DMS53 (cell line): ENCODE measurements at regions not wholly inside any gene's neighbourhood (a gene's known extent, or its start where the extent isn't known, plus 50 kb on each side); places are given as distances from the start of the nearest gene placed in this dataset.
"Not testable (repeated sequence)": the region's sequence is repeated elsewhere in the genome, so short reads cannot be mapped to it uniquely, and the experiment has no call there.

Experiments
- DNase-seq: peaks from one replicate; lab custom pipeline; 2025; lab: John Stamatoyannopoulos, UW

DNA sequence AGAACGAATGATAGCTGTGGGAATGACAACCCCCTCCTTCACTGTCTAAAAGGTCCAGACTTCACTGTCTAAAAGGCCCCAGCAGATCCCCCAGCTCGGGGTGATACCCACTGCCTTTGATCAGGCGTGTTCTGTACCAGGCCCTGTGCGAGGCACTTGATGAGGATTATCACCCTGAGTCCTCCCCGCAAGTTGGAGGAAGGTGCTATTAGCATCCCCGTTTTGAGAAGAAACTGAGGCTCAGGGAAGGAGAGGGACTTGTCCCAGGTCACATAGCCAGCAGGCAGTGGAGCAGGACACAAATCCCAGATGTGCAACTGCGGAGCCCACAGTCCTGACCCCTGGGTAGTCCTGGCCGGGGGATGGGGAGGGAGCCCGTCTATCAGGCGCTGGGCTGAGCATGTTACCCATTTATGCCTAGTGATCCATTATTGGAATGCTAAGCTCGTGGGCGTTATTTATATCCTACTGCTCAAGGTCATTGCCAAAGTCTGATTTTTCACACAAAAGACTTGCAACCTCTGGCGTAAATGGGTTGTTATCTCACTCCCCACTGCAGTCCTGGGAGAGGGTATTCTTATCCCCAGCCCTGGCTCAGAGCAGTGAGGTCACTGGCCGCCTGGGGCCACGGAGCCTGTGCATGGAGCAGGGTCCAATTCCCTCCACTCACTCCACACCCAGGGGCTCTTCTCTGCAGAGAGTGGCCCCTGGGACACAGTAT, 722.2 kb downstream of the MATN1 start:
- no peak for DNase-seq

DNA sequence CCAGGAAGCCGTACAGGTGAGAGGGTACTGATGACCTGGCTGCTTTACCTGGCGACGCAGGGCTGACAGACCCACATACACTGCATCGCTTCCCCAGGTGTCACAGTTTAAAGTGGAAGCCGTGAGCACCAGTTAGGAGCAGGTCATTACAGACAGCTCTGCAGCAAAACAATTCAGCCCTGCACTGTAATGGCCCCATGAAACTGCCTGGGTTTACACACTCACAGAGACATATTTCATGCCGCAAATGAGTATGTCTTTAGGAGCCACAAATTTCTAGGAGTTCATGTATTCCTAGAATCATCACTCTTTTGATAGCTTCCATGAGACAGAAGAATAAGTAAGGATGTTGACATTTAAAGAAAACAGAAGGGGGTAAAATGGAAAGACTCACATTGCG, 723.1 kb downstream of the MATN1 start:
- DNase-seq, result no peak

DNA sequence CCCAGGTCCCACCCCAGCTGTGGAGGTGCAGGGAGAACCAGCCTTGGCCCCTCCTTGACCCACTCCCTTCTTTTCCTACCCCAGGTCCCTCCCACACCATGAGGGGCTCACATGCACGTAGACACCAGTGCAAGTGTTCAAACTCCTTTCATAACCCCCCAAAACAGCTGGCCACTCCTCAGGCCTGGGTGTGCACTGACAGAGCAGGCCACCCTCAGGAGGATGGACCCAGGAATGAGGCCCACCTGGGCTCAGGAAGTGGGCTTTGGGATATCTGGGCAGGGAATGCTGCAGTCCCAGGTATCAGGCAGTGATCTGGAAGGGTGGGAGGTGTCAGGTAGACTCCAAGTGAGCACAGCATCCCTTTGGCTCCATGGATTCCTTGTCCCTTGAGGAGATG, 723.8 kb downstream of the MATN1 start:
- no peak for DNase-seq

DNA sequence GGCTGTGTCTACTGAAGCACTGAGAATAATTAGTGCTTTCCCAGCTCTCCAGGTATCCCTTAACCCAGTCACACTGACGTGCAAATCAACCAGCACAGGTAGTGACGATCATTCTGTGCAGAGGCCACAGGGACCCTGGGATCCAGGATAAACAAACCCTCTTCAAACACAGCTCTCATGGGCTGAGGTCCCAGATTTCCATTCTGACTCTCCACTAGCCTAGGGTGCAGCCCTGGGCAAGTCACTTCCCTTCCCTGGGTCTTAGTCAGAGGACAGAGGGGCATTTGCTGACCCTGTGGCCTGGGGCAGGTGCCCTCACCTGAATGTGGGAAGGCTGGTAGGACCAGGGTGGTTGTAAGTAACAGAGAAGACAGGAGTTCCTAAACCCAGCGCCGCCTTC, 724.7 kb downstream of the MATN1 start:
- DNase-seq, result no peak

DNA sequence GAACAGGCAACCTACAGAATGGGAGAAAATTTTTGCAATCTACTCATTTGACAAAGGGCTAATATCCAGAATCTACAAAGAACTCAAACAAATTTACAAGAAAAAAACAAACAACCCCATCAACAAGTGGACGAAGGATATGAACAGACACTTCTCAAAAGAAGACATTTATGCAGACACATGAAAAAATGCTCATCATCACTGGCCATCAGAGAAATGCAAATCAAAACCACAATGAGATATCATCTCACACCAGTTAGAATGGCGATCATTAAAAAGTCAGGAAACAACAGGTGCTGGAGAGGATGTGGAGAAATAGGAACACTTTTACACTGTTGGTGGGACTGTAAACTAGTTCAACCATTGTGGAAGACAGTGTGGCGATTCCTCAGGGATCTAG, 725.6 kb downstream of the MATN1 start:
- DNase-seq, result not testable (repeated sequence)

DNA sequence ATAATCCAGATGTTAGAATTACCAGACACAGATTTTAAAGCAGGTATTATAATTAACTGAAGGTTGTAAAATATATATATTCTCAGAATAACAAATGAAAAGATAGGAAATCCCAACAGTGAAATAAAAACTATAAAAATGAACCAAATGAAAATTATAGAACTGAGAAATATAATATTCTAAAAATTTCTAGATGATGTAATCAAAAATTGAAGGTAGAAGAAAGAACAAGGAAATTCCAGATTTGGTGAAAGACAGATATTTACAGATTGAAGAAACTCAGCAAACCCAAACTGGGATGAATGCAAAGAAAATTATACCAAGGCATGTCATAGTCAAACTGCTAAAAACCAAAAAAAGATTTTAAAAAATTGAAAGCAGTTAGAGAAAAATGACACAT, 729.4 kb downstream of the MATN1 start:
- no peak for DNase-seq

DNA sequence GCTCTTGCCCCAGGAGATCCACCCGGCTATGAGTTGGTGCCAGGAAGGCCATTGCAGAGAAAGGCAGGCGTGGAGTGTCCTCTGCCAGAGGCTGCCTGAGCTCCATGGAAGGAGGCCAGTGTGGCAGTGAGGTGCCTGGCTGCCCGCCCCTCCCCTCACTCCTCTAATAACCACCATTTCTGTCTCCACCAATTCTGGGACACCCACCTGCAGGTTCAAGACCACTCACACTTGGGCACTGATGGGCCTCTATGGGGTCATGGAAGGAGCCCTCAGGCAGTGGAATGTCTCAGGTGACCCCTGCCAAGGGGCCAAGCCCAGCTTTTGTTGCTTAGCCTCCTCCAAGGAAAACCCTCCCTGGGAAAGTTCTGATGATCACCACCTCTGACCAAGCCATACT, 731.6 kb downstream of the MATN1 start:
- DNase-seq, result no peak

DNA sequence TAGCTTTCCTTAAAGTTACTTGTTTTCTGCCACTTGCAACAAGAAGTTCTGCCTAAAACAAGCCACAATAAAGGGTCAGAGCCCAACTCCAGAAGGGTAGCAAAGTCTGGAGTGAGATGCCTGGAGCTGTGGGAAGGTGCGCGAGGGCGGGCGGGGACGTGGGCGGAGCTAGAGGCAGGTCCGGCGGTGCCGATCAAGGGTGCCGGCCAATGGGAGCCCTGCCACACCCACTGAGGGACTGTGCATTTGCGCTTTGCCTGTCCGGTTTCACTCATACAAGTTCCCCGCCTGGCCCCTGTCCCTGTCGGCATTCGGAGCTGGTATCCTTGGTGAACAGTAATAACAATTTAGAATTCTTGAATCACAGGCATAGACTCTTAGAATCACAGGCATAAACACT, 732.4 kb downstream of the MATN1 start:
- no peak for DNase-seq

DNA sequence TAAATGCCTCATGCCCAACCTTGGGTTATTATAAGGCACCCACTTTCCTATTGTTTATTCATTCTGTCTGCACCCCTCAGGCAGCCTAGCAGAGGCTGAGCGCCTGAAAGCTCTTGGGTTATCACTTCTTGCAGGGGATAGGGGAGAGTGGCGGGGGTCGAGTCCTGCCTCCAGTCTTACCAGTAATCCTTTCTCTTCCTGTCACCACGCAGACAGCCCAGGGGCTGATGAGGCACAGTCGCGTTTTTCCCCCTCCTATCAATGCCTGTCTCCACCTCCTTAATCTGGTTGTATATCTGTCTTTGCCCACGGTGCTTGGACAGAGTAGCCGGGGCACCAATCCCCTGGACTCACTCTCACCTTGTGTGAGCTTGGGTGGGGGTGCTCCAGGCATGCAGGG, 733.1 kb downstream of the MATN1 start:
- no peak for DNase-seq

DNA sequence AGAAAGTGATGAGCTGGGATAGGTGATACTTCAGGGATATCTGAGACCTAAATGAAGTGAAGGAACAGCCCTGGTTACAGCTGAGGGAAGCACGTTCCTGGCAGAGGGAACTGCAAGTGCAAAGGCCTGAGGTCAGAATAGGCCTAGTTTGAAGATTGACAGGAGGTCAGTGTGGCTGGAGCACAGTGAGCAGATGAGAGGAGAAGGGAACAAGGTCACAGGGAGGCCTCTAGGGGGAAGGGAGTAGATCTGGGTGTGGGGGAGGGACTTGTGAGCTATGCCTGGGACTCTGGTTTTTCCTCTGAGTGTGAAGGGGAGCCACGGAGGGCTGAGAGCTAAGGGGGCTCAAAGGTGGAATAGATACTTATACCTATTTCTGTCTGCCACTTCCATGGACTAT, 736.4 kb downstream of the MATN1 start:
- no peak for DNase-seq

DNA sequence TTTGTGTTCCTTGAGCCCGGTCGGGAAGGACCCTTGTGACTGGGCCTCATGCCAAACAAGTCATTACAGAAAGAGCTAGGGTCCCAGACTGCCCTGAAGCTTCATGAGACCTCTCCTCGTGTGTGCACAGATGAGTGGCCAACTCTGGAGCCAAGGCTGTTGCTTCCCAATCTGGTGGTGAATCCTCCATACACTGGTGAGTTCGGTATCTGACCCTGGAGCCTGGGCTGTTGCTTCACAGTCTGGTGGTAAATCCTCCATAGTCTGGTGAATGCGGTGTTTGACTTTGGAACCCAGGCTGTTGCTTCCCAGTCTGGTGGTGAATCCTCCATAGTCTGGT, 737.8 kb downstream of the MATN1 start:
- no peak for DNase-seq

DNA sequence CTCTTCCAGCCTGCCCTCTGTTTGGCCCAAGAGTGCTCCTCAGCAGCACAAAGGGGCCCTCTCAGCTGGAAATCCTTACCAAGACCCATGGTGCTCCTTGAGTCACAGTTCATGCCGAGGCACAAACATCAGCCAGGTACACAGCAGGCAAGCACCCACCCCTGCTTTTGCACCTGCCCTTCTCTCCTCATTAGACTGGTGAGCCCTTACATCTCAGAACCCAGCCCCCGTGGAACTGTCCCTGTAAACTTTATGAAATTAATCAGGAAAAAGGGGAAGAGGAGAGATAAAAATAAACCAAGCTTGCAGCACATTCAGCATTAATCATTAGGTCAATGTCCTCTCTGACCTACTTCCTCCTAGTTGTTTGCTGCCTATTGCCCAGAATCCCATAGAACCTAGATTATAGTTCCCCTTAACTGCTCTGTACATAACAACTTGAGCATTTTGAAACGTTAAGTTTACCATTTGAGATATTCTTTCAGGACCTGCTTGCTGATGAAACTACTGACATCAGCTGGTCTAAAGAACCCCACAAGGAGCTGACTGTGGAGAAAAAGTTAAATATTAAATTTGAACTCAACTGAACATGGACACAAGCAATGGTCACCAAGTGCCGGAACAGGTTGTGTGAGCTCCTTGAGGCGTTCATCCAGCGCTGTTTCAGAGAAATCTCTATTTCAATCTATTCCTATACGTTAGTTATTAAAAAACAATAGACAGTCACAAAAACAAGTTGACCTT, 738.4 kb downstream of the MATN1 start:
- DNase-seq, result no peak

DNA sequence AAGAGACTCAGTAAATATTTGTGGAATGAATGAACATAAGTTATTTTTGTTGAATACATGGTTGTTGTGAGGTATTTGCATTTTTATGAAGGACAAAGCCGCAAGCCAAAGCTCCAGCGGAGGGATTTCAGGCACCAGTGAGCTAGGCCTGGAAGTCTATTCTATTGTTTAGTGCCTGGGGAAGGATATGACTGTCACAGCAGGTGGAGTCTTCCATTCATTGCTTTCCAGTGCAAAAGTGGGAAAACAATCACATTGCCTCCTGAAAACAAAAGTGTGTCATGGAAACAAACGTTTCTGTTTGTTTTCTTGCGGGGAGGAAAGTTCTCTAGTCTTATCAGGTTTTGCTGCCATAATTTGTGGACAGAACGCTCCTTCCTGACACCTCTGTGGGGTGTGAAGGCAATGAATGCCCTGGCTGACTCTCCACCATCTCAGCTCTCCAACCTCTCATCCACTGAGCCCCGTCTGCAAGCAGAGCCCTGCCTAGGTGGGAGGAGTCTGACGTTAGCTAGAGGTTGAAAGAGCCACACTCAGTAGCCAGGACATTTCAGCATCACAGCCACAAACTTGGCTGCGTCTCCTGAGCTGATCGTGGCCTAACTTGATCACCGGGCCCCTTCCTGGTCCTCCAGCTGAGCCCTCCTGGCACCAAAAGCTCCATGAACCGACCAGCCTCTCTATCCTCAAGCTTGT, 739.1 kb downstream of the MATN1 start:
- no peak for DNase-seq

DNA sequence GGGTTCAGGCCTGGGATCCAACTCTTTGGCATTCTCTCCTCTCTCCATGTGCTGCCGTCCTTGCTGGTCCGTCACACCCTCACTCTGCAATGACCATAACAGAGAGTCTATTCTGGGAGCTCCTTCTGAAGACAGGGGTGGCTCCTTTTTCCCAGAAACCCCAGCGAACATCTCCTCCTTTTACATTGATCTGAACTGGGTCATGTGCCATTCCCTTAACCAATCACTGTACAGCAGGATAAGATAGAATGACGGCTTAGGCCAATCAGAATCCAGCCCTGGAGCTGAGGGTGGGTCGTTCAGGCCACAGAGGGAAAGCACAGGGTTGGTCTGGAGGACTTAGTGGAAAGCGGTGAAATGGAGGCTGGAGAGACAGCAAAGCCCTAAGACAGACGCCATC, 740.1 kb downstream of the MATN1 start:
- no peak for DNase-seq

DNA sequence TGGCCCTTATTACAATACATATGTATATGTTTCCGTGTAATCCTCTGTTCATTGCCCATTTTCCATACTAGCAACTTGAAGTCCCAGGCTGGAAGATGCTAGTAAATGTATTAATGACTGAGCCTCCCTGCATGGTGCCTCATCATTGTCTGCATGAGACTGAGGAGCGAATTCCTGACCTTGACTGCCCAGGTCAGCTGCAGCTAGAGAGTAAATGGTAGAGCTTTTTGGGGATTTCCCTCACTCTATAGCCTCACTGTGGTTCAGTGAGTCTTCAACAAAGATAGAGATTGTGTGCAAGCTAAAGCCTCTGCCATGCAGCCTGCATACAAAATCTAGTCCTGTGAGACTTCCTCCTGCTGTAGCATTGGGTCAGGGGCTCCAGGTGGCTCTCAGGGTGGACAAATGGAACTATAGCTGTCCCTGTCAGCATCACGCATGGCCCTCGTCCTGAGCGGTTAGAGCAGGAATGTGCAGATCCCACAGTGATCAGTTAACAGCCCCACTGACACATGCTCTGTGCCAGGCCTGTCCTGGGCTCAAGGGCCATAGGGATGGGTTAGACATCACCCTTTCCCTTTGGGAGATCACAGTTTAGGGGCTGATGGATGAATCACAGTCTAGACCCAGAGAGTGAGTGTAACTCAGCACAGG, 741.7 kb downstream of the MATN1 start:
- DNase-seq, result no peak

DNA sequence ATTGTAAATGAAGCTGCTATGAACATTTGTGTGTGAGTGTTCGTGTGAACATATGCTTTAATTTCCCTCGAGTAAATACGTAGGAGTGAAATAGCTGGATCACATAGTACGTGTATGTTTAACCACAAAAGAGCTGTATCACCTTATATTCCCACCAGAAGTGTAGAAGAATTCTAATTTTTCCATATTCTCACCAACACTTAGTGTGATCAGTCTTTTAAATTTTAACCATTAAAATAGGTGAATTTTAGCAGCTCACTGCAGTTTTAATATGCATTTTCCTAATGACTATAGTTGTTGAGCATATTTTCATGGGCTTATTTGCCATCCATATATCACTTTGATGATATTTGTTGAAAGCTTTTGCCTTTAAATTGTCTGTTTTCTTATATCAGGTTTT, 741.2 kb downstream of the PTPRU start:
- no peak for DNase-seq

DNA sequence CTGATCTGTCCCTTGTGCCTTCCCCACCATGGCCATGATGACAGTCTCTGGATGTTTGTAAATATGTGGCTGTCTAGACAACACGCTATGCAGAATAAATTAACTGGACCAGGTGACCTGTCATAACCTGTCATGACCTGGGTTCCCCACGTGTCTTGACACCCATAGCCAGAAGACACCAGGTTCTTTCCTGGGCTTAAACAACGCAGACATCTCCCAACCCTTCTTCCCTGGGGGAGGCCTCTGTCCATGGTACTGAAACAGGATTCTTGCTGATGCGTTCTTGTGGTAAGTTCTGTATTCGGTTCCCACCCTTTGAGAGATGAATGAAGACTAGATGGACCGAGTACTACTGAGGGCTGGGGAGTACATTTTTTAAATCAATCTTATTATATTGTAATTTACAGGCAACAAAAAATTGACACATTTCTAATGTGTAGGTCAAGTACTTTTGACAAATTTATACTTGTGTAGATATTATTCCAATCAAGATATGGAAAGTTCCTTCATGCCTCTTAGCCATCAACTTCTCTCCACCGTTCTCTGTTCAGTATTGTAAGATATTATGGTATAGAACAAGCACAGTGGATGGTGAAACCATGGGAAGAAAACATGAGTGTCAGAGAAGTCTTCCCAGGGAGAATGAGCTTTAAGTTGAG, 738.8 kb downstream of the PTPRU start:
- DNase-seq, result no peak

DNA sequence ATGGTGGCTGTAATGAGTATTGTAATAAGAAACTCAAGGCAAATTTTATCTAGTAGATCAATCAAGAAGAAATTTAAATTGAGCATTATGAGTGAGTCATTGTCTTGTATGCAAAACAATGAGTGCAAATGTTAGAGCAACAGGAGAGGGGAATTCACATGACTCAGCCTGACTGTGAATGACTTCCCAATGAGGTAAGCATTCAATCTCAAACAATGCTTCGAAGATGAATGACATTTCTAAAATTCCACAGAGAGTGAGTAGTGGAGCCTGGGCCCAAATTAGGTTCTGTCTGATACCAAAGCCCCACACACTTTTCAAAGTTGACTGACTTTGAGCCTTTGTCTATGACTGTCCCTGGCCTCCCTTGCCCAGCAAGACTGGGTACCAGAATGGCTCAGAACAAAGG, 738.0 kb downstream of the PTPRU start:
- no peak for DNase-seq

DNA sequence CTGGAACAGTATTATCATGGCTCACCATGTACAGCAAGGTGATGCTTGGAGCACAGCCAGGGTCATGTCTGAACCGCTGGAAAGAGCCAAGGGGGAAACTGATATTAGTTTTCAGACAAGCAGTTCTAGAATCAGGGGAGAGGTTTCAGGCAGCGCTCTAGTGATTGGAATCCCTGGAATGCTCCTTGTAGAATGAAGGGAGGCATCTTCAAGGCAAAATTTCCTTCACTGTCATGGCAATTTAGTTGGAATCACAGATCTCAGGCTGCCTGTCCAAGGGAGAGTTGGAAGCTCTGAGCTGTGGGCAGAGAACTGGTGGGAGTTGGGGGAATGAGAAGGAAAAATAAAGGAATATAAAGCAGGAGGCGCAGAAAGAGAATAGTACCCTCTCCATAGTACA, 737.1 kb downstream of the PTPRU start:
- no peak for DNase-seq

DNA sequence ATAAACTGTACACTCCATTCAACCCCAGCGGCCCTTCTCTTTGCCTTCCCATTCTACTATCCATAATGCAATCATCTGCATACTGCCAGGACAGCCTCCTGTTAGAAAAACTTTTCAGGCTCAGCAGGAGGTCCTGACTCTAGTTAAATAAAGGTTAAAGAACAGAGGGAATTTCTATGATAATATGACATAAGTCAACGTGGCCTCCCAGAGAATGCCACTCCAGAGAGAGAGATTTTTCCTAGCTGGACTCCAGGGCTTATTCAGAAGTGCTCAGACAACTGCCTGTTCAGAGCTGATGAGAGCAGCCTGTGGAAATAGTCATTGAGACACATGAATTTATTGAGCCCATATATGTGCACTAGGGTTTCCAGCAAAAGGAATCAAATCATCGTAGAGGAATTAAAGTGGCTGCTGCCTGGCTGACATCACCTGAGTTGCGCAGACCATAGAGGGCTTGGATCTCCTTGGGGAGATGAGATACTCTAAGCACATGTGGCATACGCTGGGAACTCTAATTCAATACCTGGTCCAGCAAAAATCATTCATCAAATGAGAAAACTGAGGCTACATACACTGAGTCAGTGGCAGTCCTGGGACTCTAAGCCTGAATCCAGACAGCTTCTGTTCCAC, 736.2 kb downstream of the PTPRU start:
- no peak for DNase-seq

DNA sequence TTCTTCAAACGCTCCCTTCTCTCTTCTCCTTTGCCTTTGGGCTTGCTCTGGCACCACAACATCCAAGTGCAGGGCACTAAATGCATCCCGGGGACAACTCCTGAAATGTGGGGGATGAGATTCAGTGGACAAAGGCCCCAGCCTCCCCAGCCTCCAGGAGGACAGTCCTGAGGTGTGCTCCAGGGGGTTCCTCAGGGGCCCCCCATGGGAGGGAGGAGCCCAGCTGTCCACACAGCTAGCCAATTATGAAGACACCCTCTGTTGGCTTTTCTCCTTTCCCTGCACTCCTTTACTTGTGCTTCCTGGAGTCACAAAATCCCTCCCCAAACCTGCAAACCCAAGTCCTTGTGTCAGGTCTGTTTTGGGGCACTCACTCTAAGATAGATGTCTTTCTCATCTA, 735.4 kb downstream of the PTPRU start:
- no peak for DNase-seq
